Islet precursor cell (in vitro differentiated cells): ENCODE measurements at regions not wholly inside any gene's neighbourhood (a gene's known extent, or its start where the extent isn't known, plus 50 kb on each side); places are given as distances from the start of the nearest gene placed in this dataset.

Experiments used
- DNase-seq: peaks from one replicate; pipeline ENCODE4 v3.0.0-alpha.2; 2018

GRCh38 chr12:88419794-88420193 lies 160.5 kb downstream of the KITLG start:
- DNase-seq, result no peak

- DNase-seq, result no peak
Observed at GRCh38 chr12:88420457-88420856, 159.8 kb downstream of the KITLG start.

GRCh38 chr12:88424791-88425730 lies 155.2 kb downstream of the KITLG start:
- no peak for DNase-seq

- DNase-seq, result no peak
Observed at GRCh38 chr12:88428350-88428749, 151.9 kb downstream of the KITLG start.

GRCh38 chr12:88431246-88431645 lies 149.0 kb downstream of the KITLG start:
- no peak for DNase-seq

- no peak for DNase-seq
Observed at GRCh38 chr12:88432531-88433490, 147.5 kb downstream of the KITLG start.

GRCh38 chr12:88433997-88434703 lies 146.1 kb downstream of the KITLG start:
- DNase-seq, result no peak

GRCh38 chr12:88435334-88436076 lies 144.8 kb downstream of the KITLG start:
- no peak for DNase-seq

GRCh38 chr12:88437226-88437625 lies 143.0 kb downstream of the KITLG start:
- no peak for DNase-seq
